DMS 273 (cell line): ENCODE measurements at regions not wholly inside any gene's neighbourhood (a gene's known extent, or its start where the extent isn't known, plus 50 kb on each side); places are given as distances from the start of the nearest gene placed in this dataset.

ENCODE experiments used
- DNase-seq: peaks from one replicate; lab custom pipeline; 2025; ENCODE audit not compliant: unreplicated experiment; lab: John Stamatoyannopoulos, UW

- DNase-seq: peak; percentile 3
Observed at GRCh38 chr13:39159393-39159792, 121.1 kb downstream of the NHLRC3 start.

GRCh38 chr13:39159846-39160370 lies 121.7 kb downstream of the NHLRC3 start:
- no peak for DNase-seq

DNA sequence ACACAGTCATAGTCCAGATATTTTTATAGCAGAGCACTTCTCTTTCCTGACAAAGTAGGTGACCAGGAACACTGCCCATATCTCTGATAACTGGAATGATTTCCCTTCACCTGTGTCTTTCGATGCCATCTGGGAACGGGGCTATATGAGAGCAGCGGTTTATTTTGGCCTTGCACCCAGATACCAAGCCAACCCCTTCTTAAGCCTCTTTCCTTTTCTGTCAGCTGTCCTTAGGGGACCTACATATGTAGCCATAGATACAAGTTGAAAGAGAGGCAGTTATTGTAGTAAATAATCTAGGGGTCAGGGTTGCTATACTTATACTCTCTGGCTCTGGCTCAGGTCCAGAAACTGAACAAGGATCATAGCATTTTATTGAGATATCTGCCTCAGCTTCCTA lies 128.8 kb downstream of the NHLRC3 start:
- DNase-seq: no peak

- DNase-seq: no peak
Observed at GRCh38 chr13:39170711-39171110, 132.5 kb downstream of the NHLRC3 start.

DNA sequence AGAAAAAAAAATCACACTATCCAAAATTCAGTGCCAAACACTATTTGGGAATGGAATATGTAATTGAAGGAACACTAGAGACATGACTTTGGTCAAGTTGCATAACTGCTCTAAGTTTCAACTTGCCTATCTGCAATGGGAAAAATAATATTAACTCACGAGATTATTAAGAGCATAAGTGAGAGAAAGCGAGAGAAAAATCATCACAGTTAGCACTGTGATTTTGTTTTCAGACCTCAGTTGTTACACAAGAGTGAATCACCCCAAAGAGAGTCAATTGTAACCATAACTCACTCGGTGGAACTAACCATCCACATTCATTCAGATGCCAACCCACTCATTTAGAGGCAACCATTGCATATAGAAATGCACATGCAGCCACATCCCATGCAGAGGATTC lies 147.1 kb downstream of the NHLRC3 start:
- DNase-seq: no peak

DNA sequence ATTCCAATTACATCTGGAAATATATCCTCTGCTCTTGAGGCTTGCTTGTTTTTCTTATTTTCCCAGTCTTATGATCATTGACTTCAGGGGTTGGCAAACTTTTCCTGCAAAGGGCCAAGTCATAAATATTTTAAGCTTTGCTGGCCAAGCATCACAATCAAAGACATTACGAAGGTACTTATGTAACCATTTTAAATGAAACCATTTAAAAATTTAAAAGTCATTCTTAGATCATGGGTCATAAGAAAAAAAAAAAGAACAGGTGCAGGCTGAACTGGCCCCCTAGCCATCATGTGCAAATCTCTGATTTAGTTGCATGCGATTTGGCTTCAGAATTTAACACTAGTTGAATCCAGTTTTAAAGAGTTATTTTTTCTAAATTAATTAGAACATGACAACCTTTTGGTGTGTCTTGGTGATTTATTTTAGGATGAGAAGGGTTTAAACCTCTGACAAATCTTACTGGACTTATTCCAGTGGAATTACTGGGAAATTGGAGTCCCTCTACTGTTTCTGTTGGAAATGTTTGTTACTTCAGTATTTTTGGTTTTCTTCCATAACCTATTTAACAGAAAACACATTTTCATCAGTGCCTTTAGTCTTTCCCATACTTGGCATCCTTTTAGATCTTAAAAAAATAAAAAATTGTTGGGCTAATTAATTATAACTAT lies 148.1 kb downstream of the NHLRC3 start:
- no peak for DNase-seq

DNA sequence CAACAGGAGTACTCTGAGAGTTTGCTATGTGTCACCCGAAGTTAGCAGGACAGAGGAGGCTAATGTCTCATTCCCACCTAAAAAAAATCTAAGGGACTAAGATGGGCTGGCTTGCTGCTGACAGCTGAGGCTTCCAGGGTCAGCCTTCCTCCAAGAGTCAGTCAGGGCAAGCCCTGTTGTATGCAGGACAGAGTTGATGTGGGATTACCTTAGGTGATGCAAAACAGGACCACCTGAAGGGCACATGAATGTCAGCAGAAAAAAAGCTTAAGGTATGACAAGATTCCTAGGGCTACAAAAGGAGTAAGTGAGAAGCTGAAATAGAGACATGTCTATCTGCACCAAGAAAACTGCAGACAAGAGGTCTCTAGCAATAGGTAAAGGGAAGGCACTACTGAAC lies 151.5 kb downstream of the NHLRC3 start:
- DNase-seq: no peak

- no peak for DNase-seq
Observed at GRCh38 chr13:39196965-39197646, 158.8 kb downstream of the NHLRC3 start.

GRCh38 chr13:39197647-39198007 lies 159.4 kb downstream of the NHLRC3 start:
- no peak for DNase-seq

DNA sequence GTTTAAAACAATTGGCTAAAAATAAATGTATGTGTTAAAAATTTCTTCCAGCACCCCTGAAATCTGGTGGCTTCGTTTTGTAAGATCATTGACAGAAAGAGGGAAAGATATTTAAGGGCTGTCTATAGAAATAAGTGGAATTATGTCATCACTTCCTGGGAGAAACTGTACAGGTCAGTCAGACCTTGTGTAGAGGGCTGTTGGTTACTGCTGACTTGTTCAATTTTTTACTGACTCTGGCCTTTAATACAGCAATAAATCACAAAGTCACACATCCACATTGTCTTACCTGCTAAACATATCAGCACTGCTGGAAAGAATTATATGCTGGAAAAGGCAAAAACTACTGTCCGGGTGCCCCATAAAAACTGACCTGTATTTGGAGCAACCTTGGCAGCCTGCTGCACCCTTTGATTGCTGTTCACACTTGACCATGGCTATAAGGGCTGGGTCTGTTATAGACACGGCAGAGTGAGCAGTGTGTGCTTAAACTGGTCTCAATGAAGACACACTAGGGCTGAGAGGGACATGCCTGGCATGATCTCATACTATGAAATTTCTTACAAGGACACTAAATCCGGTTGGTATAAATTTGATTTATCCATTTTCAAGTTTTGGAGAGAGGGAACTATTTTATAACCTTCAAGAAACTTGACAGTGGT lies 162.1 kb downstream of the NHLRC3 start:
- no peak for DNase-seq

- DNase-seq: no peak
Observed at GRCh38 chr13:39201180-39201579, 162.9 kb downstream of the NHLRC3 start.

- DNase-seq: no peak
Observed at GRCh38 chr13:39202746-39203145, 164.5 kb downstream of the NHLRC3 start.

DNA sequence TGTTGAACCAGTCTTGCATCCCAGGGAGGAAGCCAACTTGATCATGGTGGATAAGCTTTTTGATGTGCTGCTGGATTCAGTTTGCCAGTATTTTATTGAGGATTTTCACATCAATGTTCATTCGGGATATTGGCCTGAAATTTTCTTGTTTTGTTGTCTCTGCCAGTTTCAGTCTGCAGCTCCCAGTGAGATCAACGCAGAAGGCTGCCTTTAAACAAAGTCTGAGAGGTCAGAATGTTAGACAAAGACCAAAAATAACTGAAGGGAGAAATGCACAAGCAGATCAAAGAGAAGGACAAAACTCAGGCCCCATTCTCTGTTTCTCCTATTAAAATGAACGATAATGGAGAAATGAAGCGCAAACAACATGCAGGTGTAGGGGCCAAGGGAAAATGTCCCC lies 170.4 kb downstream of the NHLRC3 start:
- DNase-seq: no peak

DNA sequence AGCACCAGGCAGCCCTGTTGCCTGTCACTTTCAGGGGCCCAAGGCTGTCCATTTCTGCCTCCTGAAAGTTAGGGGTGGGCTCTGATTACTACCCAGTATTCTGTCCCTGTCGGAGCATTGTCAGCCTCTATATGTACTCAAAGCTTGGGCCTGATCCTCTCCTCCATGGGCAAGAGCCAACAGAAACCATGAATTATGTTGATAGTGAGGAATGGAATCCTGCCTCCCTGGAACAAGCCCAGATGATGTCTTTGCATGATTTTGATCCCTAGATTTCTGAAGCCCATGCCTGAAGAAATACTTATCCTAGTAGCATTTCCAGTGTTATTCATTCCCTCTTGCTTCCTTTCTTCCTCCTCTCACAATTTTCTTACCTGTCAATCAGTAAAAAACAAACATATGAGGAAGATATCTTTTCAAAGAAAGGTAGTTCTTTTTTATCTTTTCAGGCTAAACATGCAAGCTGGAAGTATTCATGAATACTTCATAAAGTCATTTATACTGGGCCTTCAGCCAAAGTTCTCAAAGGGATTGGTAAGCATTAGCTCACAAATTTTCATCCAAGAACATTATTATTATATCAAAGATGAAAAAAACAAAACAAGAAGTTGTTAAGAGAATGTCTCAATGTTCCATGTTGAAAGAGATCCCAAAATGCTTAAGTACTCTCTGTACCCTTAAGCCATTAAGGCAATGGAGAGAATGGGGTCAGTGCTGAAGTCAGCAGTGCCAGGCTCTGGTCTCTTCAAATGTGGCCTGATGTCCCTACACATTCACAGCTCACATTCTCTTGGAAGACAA lies 171.7 kb downstream of the NHLRC3 start:
- no peak for DNase-seq

- DNase-seq: no peak
Observed at GRCh38 chr13:39210961-39211534, 172.8 kb downstream of the NHLRC3 start.

DNA sequence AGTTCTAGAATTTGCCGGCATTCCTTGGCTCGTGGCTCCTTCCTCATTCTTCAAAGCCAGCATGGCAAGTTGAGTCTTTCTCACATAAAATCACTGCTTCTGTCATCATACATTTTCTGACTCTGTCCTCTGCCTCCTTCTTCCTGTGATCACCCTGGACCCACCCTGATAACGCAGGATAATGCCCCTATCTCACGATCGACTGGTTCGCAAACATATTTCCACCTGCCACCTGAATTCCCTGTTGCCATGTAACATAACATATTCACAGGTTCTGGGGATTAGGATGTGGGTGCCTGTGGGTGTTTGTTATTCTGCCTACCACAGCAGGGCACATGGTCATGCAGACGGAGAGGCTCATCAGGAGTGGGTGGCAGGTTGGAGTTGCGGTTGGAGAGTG lies 177.7 kb downstream of the NHLRC3 start:
- no peak for DNase-seq

GRCh38 chr13:39217471-39217870 lies 179.2 kb downstream of the NHLRC3 start:
- no peak for DNase-seq

- DNase-seq: no peak
Observed at GRCh38 chr13:39224671-39225240, 186.5 kb downstream of the NHLRC3 start.

DNA sequence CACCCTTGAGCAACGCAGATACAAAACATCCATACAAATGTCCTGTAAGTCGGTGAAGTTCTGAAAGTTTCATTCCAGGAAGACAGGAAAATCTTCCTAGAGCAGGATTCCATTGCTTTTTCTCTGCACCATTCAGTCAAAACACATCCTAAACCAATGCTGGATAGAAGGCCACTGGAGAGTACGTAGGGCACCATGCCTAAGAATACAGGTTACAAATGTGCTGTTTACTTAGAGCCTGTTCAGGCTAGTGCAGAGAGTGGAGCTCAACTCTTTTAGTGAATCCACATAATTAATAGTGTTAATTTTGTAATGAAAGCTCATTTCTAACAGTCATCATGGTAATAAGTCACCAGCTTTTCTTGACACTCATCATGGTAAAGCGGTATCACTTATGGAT lies 187.6 kb downstream of the NHLRC3 start:
- no peak for DNase-seq

DNA sequence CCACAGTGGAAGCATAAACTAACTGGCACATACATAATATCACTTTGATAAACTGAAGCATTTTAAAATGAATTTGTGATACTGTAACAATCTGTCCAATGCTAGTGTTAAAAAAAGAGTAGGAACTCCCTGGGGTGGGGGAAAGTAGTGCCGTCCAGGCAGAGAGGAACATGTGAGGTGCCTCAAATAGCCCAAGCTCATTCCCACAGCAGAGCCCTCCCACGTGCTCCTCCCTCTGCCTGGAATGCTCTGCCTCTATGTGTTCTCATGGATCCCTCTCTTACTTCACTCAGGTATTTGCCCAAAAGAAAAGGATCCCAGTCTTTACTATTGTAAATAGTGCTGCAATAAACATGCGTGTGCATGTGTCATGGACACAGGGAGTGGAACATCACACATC lies 188.1 kb downstream of the NHLRC3 start:
- DNase-seq: no peak
